Tibial nerve (tissue), 4 donors: ENCODE measurements at regions not wholly inside any gene's neighbourhood (a gene's known extent, or its start where the extent isn't known, plus 50 kb on each side); places are given as distances from the start of the nearest gene placed in this dataset.

ENCODE experiments used
- EP300 ChIP-seq, 2 donors: sonication (generic); formaldehyde crosslinking; IDR thresholded peaks; one replicate each; pipeline ENCODE4 v1.6.1; 2017; ENCODE audit warnings: antibody characterized with exemption in 2 of 2, mild to moderate bottlenecking in 1 of 2
- TF ChIP-seq, protein P1 (sequence below), 5 experiments: fragments of 200-600 bp in 3 of 5; fragments of 450-650 bp in 2 of 5; sonication (generic) in 3 of 5; IDR thresholded peaks; one replicate each; pipeline ENCODE4 v1.5.1; 2016 to 2019; ENCODE audit warnings: antibody characterized with exemption in 5 of 5, mild to moderate bottlenecking in 3 of 5, moderate library complexity in 2 of 5

DNA sequence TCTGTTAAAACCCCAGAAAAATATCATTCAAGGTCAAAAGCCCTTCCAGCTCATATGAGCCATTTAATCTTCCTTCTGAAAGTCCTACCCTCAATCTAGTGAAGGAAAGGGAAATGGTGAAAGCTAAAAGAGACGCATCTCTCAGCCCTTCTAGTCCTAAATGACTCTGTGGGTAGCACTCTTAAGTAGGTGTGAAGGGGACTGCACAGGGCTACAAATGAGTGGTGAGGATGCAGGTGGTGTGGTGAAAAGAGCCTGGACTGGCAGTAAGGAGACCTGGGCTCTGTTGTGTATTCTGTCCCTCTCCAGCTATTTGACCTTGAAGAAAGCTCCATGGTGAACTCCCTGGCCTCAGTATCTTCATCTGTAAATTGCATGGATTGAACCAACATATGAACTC is 671.8 kb upstream of the DIPK2B start:
- TF ChIP-seq EP300 (IDR thresholded peaks at IDR 0.05) = no peak
- TF ChIP-seq, protein P1, sequence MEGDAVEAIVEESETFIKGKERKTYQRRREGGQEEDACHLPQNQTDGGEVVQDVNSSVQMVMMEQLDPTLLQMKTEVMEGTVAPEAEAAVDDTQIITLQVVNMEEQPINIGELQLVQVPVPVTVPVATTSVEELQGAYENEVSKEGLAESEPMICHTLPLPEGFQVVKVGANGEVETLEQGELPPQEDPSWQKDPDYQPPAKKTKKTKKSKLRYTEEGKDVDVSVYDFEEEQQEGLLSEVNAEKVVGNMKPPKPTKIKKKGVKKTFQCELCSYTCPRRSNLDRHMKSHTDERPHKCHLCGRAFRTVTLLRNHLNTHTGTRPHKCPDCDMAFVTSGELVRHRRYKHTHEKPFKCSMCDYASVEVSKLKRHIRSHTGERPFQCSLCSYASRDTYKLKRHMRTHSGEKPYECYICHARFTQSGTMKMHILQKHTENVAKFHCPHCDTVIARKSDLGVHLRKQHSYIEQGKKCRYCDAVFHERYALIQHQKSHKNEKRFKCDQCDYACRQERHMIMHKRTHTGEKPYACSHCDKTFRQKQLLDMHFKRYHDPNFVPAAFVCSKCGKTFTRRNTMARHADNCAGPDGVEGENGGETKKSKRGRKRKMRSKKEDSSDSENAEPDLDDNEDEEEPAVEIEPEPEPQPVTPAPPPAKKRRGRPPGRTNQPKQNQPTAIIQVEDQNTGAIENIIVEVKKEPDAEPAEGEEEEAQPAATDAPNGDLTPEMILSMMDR (IDR thresholded peaks at IDR 0.05) = no peak
